ENCODE measurements at regions not wholly inside any gene's neighbourhood (a gene's known extent, or its start where the extent isn't known, plus 50 kb on each side); places are given as distances from the start of the nearest gene placed in this dataset.

GRCh38 chr3:178193846-178194245, 342.4 kb upstream of the KCNMB2 start:
- CTCF ChIA-PET: interaction anchor here (0.7 kb wide), 1 partner anchor 48 kb away, joined by 3 read pairs; no protein-coding TSS in a partner anchor
- Mint-ChIP-seq H3K36me3 (ENCODE audit: insufficient read depth, unreplicated experiment) (no peaks in the 10 kb centered on the region), H3K4me3 (ENCODE audit: low read depth, unreplicated experiment) (no peak overlapping the region), H3K9me3 (ENCODE audit: low read depth, unreplicated experiment) (no peaks in the 10 kb centered on the region), H3K27ac (ENCODE audit: unreplicated experiment) (no peak overlapping the region), H3K4me1 (ENCODE audit: low read depth, unreplicated experiment) (no peaks in the 10 kb centered on the region), H3K27me3 (ENCODE audit: unreplicated experiment) (no peaks in the 10 kb centered on the region)
- intact Hi-C loops (cut with micrococcal nuclease; ENCODE audit: unreplicated experiment): no loop called here
- DNase-seq: no peak
- TF ChIP-seq CTCF (IDR thresholded peaks at IDR 0.05; ENCODE audit: unreplicated experiment): no peak
- BruUV-seq (replicated peaks): no TSS peak

GRCh38 chr3:178194539-178194938, 341.7 kb upstream of the KCNMB2 start:
- DNase-seq: no peak
- Mint-ChIP-seq H3K36me3 (ENCODE audit: insufficient read depth, unreplicated experiment) (no peaks in the 10 kb centered on the region), H3K4me3 (ENCODE audit: low read depth, unreplicated experiment) (no peak overlapping the region), H3K27ac (ENCODE audit: unreplicated experiment) (no peak overlapping the region), H3K27me3 (ENCODE audit: unreplicated experiment) (no peaks in the 10 kb centered on the region), H3K9me3 (ENCODE audit: low read depth, unreplicated experiment) (no peaks in the 10 kb centered on the region), H3K4me1 (ENCODE audit: low read depth, unreplicated experiment) (no peaks in the 10 kb centered on the region)
- TF ChIP-seq CTCF (IDR thresholded peaks at IDR 0.05; ENCODE audit: unreplicated experiment): no peak
- CTCF ChIA-PET: no interaction called here
- BruUV-seq (replicated peaks): no TSS peak
- intact Hi-C loops (cut with micrococcal nuclease; ENCODE audit: unreplicated experiment): no loop called here

- TF ChIP-seq CTCF (IDR thresholded peaks at IDR 0.05; ENCODE audit: unreplicated experiment): no peak
- no peak for DNase-seq
- no peak overlapping the region for H3K27ac Mint-ChIP-seq (ENCODE audit: unreplicated experiment)
- CTCF ChIA-PET: no interaction called here
- H3K4me1 Mint-ChIP-seq (ENCODE audit: low read depth, unreplicated experiment): no peaks in the 10 kb centered on the region
- H3K27me3 Mint-ChIP-seq (ENCODE audit: unreplicated experiment): no peaks in the 10 kb centered on the region
- no peaks in the 10 kb centered on the region for H3K36me3 Mint-ChIP-seq (ENCODE audit: insufficient read depth, unreplicated experiment)
- no peak overlapping the region for H3K4me3 Mint-ChIP-seq (ENCODE audit: low read depth, unreplicated experiment)
- BruUV-seq (replicated peaks): no TSS peak
- H3K9me3 Mint-ChIP-seq (ENCODE audit: low read depth, unreplicated experiment): no peaks in the 10 kb centered on the region
- intact Hi-C loops (cut with micrococcal nuclease; ENCODE audit: unreplicated experiment): no loop called here
These were observed 340.4 kb upstream of the KCNMB2 start for GRCh38 chr3:178195824-178196223.

GRCh38 chr3:178198329-178198728, 337.9 kb upstream of the KCNMB2 start:
- no peak for DNase-seq
- intact Hi-C loops (cut with micrococcal nuclease; ENCODE audit: unreplicated experiment): no loop called here
- no TSS peak for BruUV-seq (replicated peaks)
- no peak overlapping the region for H3K27ac Mint-ChIP-seq (ENCODE audit: unreplicated experiment)
- H3K36me3 Mint-ChIP-seq (ENCODE audit: insufficient read depth, unreplicated experiment): no peaks in the 10 kb centered on the region
- CTCF ChIA-PET: interaction anchor here (0.7 to 0.8 kb wide), 2 partner anchors 33 to 47 kb away, joined by 4 to 8 read pairs; no protein-coding TSS in a partner anchor
- H3K4me3 Mint-ChIP-seq (ENCODE audit: low read depth, unreplicated experiment): no peak overlapping the region
- H3K4me1 Mint-ChIP-seq (ENCODE audit: low read depth, unreplicated experiment): no peaks in the 10 kb centered on the region
- no peaks in the 10 kb centered on the region for H3K27me3 Mint-ChIP-seq (ENCODE audit: unreplicated experiment)
- no peak for TF ChIP-seq CTCF (IDR thresholded peaks at IDR 0.05; ENCODE audit: unreplicated experiment)
- H3K9me3 Mint-ChIP-seq (ENCODE audit: low read depth, unreplicated experiment): no peaks in the 10 kb centered on the region

Measured in Calu3 (cell line).